ENCODE measurements at regions not wholly inside any gene's neighbourhood (a gene's known extent, or its start where the extent isn't known, plus 50 kb on each side); places are given as distances from the start of the nearest gene placed in this dataset.
"Not testable (repeated sequence)": the region's sequence is repeated elsewhere in the genome, so short reads cannot be mapped to it uniquely, and the experiment has no call there.

DNA sequence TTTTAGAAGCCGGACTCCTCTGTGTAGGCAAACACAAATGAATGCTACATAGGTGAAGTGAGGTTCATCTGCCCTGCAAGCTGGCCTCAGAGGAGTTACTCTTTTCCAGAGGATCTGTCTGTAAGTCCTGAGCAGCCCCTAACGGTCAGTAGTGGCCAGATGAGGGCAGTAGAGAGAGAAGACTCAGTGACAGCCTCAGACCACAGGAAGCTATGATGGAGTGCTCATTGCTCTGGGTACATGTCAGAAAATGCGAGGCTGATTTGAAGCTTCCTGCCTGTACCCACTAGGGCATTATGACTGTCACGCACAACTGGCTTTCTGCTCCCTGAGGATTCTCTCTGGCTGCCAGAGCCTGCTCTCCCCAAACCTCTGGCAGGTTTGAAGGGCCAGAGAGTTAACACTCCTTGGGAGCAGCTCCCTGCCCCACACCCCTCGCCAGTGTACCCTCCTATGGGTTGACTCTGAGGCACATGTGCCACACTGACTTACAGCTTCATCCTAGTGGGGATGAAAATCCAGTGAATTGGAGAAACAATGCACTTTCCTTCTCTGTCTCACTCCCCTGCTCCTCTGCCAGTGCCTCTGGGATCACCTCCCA lies 141.5 kb downstream of the GABRG2 start:
- peak; percentile 71 for DNase-seq (ENCODE audit: low spot score)

- DNase-seq (ENCODE audit: low spot score), result no peak
Measured at GRCh38 chr5:162214551-162214950, 147.0 kb downstream of the GABRG2 start.

GRCh38 chr5:162217037-162217436 lies 149.5 kb downstream of the GABRG2 start:
- DNase-seq (ENCODE audit: low spot score), result no peak

DNA sequence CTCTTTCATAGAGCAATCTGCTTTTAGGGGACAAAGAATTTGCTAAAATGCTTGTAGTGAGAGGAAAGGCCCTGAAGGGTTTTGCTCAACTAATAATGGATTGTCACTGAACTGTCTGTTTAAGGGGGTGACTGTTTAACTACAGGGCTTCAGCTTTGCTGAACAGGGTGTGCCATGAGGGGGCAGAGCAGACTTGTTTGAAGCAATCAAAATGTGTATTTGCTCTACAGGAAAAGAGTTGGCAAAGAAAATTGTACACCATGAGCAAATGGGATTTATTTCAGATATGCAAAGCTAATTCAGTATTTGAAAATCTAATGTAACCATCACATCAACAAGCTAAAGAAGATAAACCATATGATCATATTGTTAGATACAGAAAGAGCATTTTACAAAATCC lies 154.3 kb downstream of the GABRG2 start:
- DNase-seq (ENCODE audit: low spot score), result no peak

DNA sequence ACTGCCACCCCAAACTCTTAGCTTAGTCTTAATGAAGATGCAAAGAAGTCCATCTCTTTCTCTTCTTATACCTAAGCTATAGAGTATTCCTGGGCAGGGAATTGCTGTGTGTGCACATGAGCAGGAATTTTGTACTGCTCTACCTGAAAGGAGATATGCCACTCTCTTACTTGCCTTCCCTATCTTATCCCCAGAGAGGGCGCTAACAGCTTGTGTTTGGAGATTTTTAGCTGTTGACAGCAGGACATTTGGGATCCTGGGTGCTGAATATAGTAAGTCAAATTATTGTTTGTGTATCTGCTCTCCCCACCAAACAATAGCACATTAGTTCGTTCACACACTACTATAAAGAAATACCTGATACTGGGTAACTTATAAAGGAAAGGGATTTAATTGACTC lies 159.5 kb downstream of the GABRG2 start:
- DNase-seq (ENCODE audit: low spot score), result no peak

- no peak for DNase-seq (ENCODE audit: low spot score)
Measured at GRCh38 chr5:162230348-162230747, 162.8 kb downstream of the GABRG2 start.

DNA sequence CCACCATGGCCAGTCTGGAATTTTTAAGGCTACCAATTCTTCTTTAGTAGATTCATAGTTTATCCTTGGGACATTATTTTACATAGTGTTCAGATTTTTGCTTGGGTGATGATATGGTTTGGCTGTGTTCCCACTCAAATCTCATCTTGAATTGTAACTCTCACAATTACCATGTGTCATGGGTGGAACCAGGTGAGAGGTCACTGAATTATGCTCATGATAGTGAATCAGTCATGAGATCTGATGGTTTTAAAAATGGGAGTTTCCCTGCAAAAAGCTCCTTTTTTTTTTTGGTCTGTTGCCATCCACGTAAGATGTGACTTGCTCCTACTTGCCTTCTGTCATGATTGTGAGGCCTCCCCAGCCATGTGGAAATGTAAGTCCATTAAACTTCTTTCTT lies 163.9 kb downstream of the GABRG2 start:
- no peak for DNase-seq (ENCODE audit: low spot score)

- no peak for DNase-seq (ENCODE audit: low spot score)
Measured at GRCh38 chr5:162240734-162241133, 173.2 kb downstream of the GABRG2 start.

- no peak for DNase-seq (ENCODE audit: low spot score)
Measured at GRCh38 chr5:162242416-162242815, 174.8 kb downstream of the GABRG2 start.

GRCh38 chr5:162243651-162244050 lies 176.1 kb downstream of the GABRG2 start:
- DNase-seq (ENCODE audit: low spot score), result no peak

DNA sequence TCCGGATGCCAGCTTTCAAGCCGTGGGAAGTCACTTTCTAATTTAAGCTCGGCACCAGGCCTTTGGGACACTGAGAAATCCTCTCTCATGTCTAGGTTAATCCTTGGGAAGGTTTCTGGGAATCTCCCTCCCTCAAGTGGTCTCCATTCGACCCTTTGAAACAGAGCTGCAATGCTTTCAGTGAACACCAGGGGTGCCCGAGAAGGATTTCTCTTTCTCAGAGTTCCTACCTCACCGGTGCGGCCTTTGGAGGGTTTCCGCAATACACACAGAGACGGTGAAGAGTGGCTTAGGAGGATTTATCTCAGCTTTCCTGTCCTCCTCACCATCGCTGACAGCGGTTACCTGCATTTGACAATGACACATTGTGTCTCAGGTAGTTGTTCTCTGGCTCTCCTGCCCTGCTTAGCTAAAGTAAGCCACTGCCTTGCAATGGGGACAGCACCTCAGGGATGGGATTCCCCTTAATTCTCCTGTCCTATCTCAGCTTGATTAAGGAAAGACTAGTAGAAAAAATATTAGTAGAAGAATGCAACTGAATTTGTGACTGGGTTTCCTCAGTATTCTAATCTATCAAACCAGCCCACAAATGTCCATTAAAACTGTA lies 180.6 kb downstream of the GABRG2 start:
- peak; percentile 4 for DNase-seq (ENCODE audit: low spot score)

DNA sequence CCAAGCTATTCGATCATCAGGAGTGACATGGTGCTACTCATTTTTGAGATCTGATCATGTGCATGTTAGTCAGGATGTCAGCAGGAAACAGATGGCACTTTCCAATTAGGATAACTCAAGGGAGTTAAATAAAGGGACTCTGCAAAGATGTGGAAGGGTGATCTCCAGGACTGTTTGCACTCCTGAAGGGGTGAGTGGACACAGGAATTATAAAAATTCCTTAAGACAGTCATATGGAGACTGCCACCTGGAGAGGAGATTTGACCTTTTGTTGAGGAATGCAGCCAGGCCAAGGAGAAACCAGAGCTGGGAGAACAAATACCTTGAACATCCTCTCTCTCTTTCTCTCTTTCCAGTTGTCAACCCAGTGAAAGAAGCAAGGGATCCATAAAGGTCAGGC lies 189.1 kb downstream of the GABRG2 start:
- DNase-seq (ENCODE audit: low spot score), result no peak

DNA sequence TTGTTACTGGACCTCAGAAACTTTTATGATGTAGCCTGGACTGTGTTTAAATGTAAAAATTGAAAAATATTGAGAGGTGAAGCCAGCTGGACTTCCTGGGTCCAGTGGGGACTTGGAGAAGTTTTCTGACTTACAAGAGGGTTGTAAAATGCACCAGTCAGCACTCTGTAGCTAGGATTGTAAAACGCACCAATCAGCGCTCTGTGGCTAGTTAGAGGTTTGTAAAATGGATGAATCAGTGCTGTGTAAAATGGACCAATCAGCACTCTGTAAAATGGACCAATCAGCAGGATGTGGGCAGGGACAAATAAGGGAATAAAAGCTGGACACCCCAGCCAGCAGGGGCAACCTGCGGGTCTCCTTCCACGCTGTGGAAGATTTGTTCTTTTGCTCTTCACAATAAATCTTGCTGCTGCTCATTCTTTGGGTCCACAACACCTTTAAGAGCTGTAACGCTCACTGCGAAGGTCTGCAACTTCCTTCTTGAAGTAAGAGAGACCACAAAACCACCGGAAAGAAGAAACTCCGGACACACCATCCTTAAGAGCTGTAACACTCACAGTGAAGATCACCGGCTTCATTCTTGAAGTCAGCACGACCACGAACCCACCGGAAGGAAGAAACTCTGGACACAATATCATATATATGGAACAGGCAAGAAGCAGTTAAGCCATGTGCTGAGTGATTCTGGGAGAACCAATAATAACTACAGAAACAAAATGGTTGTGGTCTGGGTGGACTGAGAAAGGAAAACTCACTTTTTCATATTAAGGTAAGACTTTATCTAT lies 201.3 kb downstream of the GABRG2 start:
- DNase-seq (ENCODE audit: low spot score), result no peak

DNA sequence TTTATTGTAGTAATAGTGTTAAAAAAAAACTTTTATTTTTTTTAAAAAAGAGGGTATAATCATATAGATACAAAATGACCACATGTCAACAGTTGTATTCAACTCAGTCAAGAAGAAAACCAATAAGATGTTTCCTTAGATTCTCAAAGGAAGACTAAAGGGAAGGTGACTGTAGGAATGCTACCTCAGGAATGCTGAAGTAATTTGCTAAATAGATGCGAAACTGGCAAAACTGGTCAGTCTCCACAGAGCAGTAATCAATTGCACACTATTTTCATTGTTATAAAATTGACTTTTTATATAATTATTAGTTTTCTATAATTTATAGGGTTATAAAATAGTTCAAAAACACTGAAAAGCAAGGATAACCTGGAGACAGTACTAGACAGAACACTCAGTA lies 204.8 kb downstream of the GABRG2 start:
- DNase-seq (ENCODE audit: low spot score), result no peak

DNA sequence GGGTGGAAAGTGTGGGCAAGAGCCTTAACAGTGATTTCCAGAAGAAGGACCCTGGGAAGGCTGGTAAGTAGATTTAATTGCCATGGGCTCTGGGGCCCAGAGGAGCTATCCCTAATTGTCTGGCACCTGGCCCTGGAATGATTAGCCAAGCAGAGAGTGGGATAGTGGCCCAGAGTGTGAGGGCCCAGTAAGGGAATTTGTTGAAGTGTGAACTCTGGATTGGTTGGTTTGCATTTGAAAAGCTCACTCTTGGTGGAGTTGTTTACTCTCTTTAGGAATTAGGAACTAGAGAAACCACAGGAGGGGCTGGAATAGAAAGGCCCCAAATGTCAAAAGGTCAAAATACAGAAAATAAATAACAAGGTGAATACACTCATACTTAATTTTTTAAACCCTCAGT lies 207.1 kb downstream of the GABRG2 start:
- no peak for DNase-seq (ENCODE audit: low spot score)

DNA sequence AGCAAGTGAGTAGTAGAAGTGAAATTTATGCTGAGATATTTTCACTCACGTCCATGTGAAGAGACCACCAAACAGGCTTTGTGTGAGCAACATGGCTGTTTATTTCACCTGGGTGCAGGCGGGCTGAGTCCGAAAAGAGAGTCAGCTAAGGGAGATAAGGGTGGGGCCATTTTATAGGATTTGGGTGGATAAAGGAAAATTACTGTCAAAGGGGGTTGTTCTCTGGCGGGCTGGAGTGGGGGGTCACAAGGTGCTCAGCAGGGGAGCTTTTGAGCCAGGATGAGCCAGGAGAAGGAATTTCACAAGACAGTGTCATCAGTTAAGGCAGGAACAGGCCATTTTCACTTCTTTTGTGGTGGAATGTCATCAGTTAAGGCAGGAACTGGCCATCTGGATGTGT lies 207.8 kb downstream of the GABRG2 start:
- DNase-seq (ENCODE audit: low spot score), result not testable (repeated sequence)

DNA sequence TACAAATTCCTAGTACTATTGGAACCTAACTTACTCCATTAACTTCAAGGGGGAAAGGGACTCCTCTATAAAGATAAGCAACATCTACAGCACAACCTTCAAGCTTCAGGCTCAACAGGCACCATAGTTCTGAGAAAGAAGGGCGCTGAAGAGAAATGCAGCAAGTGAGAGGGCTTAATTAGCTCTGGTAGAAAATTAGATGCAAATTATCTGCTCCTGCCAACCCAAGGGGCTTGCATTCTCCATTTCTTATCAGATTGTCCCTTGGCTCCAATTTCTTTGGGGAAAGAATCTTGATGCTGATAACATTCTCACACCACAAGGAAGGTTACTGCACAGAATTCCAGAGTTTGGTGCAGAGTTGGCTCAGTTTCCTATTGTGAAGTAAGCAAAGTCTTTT lies 214.6 kb downstream of the GABRG2 start:
- DNase-seq (ENCODE audit: low spot score), result no peak

DNA sequence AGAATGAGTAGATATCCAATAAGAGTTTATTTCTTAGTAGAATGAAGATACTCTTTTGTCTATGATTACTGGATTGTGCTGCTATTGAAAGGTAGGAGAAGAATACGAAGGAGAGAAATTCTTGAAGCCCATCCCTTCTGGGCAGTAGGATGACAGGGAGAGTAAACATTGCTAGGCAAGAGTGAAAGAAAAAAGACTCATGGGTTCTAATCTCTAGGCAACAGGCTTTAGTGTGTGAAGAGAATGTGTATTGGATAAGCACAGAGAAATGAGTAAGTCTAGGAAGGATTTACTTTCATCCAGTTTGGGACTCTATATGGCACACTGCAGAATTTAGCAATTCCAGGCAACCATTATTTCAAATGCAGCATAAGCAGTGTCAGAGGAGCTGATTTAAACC lies 216.0 kb downstream of the GABRG2 start:
- DNase-seq (ENCODE audit: low spot score), result no peak

- DNase-seq (ENCODE audit: low spot score), result no peak
Measured at GRCh38 chr5:162288647-162289296, 221.2 kb downstream of the GABRG2 start.

GRCh38 chr5:162289489-162289888 lies 221.9 kb downstream of the GABRG2 start:
- no peak for DNase-seq (ENCODE audit: low spot score)

DNA sequence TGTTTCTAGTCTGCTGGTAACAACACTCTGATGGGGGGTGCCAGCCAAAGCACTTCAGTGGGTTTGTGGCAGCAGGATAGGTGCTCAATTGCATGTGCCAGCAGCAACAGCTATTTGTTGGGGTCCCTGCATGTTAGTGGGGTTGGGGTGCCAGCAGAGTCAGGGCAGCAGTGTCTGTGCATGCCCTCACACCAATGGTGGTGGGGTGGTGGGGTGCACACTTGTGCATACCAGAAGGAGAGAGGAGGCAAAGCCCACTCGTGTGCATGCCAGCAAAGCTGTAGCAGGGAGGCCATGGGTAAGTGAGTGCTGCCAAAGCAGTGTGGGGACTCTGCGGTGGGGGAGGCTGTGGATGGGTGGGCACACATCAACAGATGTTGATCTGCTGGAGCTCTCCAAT lies 232.2 kb downstream of the GABRG2 start:
- no peak for DNase-seq (ENCODE audit: low spot score)

GRCh38 chr5:162301356-162301755 lies 233.8 kb downstream of the GABRG2 start:
- no peak for DNase-seq (ENCODE audit: low spot score)

DNA sequence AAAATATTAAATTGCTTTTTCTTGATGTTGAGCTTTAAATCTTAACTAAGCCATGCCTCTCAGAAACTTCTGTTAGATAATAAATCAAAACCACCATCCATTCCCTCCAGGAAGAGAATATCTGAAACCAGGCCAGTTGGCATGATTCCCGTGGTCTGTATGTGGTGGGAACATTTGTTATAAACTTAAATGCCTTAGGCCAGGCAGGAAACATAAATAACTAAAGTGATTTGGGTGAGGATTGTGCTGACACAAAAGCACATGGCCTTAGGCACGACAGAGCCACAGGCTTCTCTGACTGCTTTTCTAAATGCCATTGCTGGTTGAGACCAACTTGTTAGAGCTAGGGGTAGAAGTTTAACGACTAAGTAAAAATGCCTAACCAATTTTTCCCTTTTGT lies 255.9 kb downstream of the GABRG2 start:
- no peak for DNase-seq (ENCODE audit: low spot score)

All from cerebellar cortex (tissue), 1 donor.